ENCODE measurements at regions not wholly inside any gene's neighbourhood (a gene's known extent, or its start where the extent isn't known, plus 50 kb on each side); places are given as distances from the start of the nearest gene placed in this dataset.
"Not testable (repeated sequence)": the region's sequence is repeated elsewhere in the genome, so short reads cannot be mapped to it uniquely, and the experiment has no call there.

DNA sequence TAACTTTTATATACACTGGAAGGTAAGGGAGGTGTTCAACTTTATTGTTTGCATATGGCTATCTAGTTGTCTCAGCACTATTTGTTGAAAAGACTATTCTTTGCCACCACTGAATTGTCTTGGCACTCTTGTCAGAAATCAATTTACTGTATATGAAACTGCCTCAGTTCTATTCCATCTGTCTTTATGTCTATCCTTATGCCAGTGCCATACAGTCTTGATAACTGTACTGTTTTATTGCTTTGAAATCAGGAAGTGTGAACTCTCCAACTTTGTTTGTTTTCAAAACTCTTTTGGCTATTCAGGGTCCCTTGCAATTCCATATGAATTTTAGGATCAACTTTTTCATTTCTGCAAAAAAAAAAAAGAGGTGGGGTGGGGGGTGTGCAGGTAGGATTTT, 77.2 kb downstream of the PRSS23 start:
- H3K9ac ChIP-seq (ENCODE audit: low read length), result no peak overlapping the region
- DNase-seq (ENCODE audit: low read depth) (no peak), FAIRE-seq (no peak)
- H3K4me1 Mint-ChIP-seq (ENCODE audit: low read depth, unreplicated experiment), result peaks cover 24% of the 10 kb centered on the region
- no peaks in the 10 kb centered on the region for H4K20me1 ChIP-seq (ENCODE audit: insufficient read depth, low read length)
- H2AFZ ChIP-seq (ENCODE audit: low read depth, low read length), result no peak overlapping the region
- H3K4me3 ChIP-seq (ENCODE audit: insufficient read depth, low read depth, low read length), result no peak overlapping the region
- H3K27me3 Mint-ChIP-seq (ENCODE audit: low read depth, unreplicated experiment), result no peaks in the 10 kb centered on the region
- H3K36me3 ChIP-seq (ENCODE audit: insufficient read depth, low read length), result no peaks in the 10 kb centered on the region
- H3K27ac Mint-ChIP-seq (ENCODE audit: unreplicated experiment), result no peak overlapping the region
- H3K9me3 ChIP-seq (ENCODE audit: insufficient read depth, low read depth, low read length), result no peaks in the 10 kb centered on the region
- H3K4me1 ChIP-seq (ENCODE audit: insufficient read depth, low read length), result no peaks in the 10 kb centered on the region
- peaks cover 5% of the 10 kb centered on the region for H3K9me3 Mint-ChIP-seq (ENCODE audit: unreplicated experiment)
- no peak overlapping the region for H3K4me3 Mint-ChIP-seq (ENCODE audit: unreplicated experiment)
- no peak overlapping the region for H3K4me2 ChIP-seq (ENCODE audit: low read length)
- TF ChIP-seq, protein P1, sequence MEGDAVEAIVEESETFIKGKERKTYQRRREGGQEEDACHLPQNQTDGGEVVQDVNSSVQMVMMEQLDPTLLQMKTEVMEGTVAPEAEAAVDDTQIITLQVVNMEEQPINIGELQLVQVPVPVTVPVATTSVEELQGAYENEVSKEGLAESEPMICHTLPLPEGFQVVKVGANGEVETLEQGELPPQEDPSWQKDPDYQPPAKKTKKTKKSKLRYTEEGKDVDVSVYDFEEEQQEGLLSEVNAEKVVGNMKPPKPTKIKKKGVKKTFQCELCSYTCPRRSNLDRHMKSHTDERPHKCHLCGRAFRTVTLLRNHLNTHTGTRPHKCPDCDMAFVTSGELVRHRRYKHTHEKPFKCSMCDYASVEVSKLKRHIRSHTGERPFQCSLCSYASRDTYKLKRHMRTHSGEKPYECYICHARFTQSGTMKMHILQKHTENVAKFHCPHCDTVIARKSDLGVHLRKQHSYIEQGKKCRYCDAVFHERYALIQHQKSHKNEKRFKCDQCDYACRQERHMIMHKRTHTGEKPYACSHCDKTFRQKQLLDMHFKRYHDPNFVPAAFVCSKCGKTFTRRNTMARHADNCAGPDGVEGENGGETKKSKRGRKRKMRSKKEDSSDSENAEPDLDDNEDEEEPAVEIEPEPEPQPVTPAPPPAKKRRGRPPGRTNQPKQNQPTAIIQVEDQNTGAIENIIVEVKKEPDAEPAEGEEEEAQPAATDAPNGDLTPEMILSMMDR (IDR thresholded peaks at IDR 0.05; ENCODE audit: insufficient read depth, low read depth, low read length), result no peak
- TF ChIP-seq EZH2 (IDR thresholded peaks at IDR 0.05; ENCODE audit: insufficient read depth, low read length), result no peak
- no peak overlapping the region for H3K27ac ChIP-seq (ENCODE audit: low read depth, low read length)
- no peaks in the 10 kb centered on the region for H3K27me3 ChIP-seq (ENCODE audit: insufficient read depth, low read length)
- no peaks in the 10 kb centered on the region for H3K36me3 Mint-ChIP-seq (ENCODE audit: low read depth, unreplicated experiment)
- H3K79me2 ChIP-seq (ENCODE audit: insufficient read depth, low read length), result no peaks in the 10 kb centered on the region

GRCh38 chr11:86879241-86879640, 76.0 kb downstream of the FZD4 start:
- not testable (repeated sequence) for H2AFZ ChIP-seq (ENCODE audit: low read depth, low read length); FAIRE-seq; H3K27ac ChIP-seq (ENCODE audit: low read depth, low read length)

DNA sequence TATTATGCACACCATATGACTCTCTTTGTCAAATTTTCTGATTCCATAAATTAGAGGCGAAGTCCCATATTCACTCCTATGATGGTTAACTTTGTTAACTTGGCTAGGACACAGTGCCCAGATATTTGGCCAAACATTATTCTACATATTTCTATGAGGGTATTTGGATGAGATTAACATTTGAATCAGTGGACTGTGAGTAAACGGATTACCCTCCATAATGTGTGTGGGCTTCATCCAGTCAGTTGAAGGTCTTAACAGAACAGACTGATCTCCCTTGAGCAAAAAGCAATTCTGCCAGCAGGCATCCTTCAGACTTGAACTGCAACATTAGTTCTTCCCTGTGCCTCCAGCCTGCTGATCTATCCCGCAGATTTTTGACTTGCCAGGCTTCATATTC, 69.9 kb downstream of the FZD4 start:
- Histone ChIP-seq H3K9me3 (ENCODE audit: insufficient read depth, low read depth, low read length) (no peaks in the 10 kb centered on the region), H3K36me3 (ENCODE audit: insufficient read depth, low read length) (no peaks in the 10 kb centered on the region), H3K4me2 (ENCODE audit: low read length) (no peak overlapping the region), H2AFZ (ENCODE audit: low read depth, low read length) (no peak overlapping the region), H3K27me3 (ENCODE audit: insufficient read depth, low read length) (no peaks in the 10 kb centered on the region), H4K20me1 (ENCODE audit: insufficient read depth, low read length) (no peaks in the 10 kb centered on the region), H3K4me1 (ENCODE audit: insufficient read depth, low read length) (peaks cover 8% of the 10 kb centered on the region), H3K9ac (ENCODE audit: low read length) (no peak overlapping the region), H3K4me3 (ENCODE audit: insufficient read depth, low read depth, low read length) (no peak overlapping the region), H3K27ac (ENCODE audit: low read depth, low read length) (no peak overlapping the region), H3K79me2 (ENCODE audit: insufficient read depth, low read length) (no peaks in the 10 kb centered on the region)
- no peaks in the 10 kb centered on the region for H3K27me3 Mint-ChIP-seq (ENCODE audit: low read depth, unreplicated experiment)
- peaks cover 20% of the 10 kb centered on the region for H3K4me1 Mint-ChIP-seq (ENCODE audit: low read depth, unreplicated experiment)
- TF ChIP-seq, protein P1 (IDR thresholded peaks at IDR 0.05; ENCODE audit: insufficient read depth, low read depth, low read length), result no peak
- no peak for TF ChIP-seq EZH2 (IDR thresholded peaks at IDR 0.05; ENCODE audit: insufficient read depth, low read length)
- H3K4me3 Mint-ChIP-seq (ENCODE audit: unreplicated experiment), result no peak overlapping the region
- FAIRE-seq (no peak), DNase-seq (ENCODE audit: low read depth) (no peak)
- no peak overlapping the region for H3K27ac Mint-ChIP-seq (ENCODE audit: unreplicated experiment)
- H3K9me3 Mint-ChIP-seq (ENCODE audit: unreplicated experiment), result peaks cover 4% of the 10 kb centered on the region
- peaks cover 9% of the 10 kb centered on the region for H3K36me3 Mint-ChIP-seq (ENCODE audit: low read depth, unreplicated experiment)

More at GRCh38 chr11:86879241-86879640, 76.0 kb downstream of the FZD4 start:
- H3K27me3 Mint-ChIP-seq (ENCODE audit: low read depth, unreplicated experiment); H3K9me3 Mint-ChIP-seq (ENCODE audit: unreplicated experiment); H3K4me3 ChIP-seq (ENCODE audit: insufficient read depth, low read depth, low read length); H3K4me2 ChIP-seq (ENCODE audit: low read length); H4K20me1 ChIP-seq (ENCODE audit: insufficient read depth, low read length); H3K4me3 Mint-ChIP-seq (ENCODE audit: unreplicated experiment); H3K27me3 ChIP-seq (ENCODE audit: insufficient read depth, low read length); H3K9ac ChIP-seq (ENCODE audit: low read length); DNase-seq (ENCODE audit: low read depth); H3K27ac Mint-ChIP-seq (ENCODE audit: unreplicated experiment); H3K36me3 ChIP-seq (ENCODE audit: insufficient read depth, low read length); H3K79me2 ChIP-seq (ENCODE audit: insufficient read depth, low read length); H3K36me3 Mint-ChIP-seq (ENCODE audit: low read depth, unreplicated experiment); H3K4me1 ChIP-seq (ENCODE audit: insufficient read depth, low read length); H3K9me3 ChIP-seq (ENCODE audit: insufficient read depth, low read depth, low read length): not testable (repeated sequence)
- H3K4me1 Mint-ChIP-seq (ENCODE audit: low read depth, unreplicated experiment), result peaks cover 18% of the 10 kb centered on the region
